NT2/D1 (cell line): ENCODE measurements at regions not wholly inside any gene's neighbourhood (a gene's known extent, or its start where the extent isn't known, plus 50 kb on each side); places are given as distances from the start of the nearest gene placed in this dataset.

Experiments used
- DNase-seq: peaks from one replicate; pipeline ENCODE4 v3.0.0-alpha.2; 2011; ENCODE audit warnings: low read depth, low spot score
- H3K27me3 ChIP-seq: 2 replicates; pipeline ENCODE4 v1.6.0; 2011; ENCODE audit warnings: mild to moderate bottlenecking; ENCODE audit not compliant: insufficient read length, insufficient read depth
- H3K36me3 ChIP-seq: 2 replicates; pipeline ENCODE4 v1.6.1; 2011; ENCODE audit warnings: mild to moderate bottlenecking, low read length, mixed read lengths; ENCODE audit not compliant: insufficient read depth, insufficient read length
- H3K4me1 ChIP-seq: 2 replicates; pipeline ENCODE4 v1.5.1; 2011; ENCODE audit not compliant: insufficient read depth, insufficient read length
- H3K4me3 ChIP-seq: 2 replicates; pipeline ENCODE4 v1.5.1; 2011; ENCODE audit warnings: low read depth; ENCODE audit not compliant: insufficient read length
- H3K9ac ChIP-seq: 2 replicates; pipeline ENCODE4 v1.6.0; 2011; ENCODE audit warnings: low read depth; ENCODE audit not compliant: insufficient read length
- H3K9me3 ChIP-seq: 2 replicates; pipeline ENCODE4 v1.5.1; 2011; ENCODE audit warnings: mild to moderate bottlenecking, low read length; ENCODE audit not compliant: insufficient read depth
- SUZ12 ChIP-seq: IDR thresholded peaks from 2 replicates; pipeline ENCODE4 v1.6.1; 2011; ENCODE audit not compliant: insufficient read length, insufficient read depth; ENCODE audit errors: extremely low read depth
- YY1 ChIP-seq: IDR thresholded peaks from 2 replicates; pipeline ENCODE4 v1.6.1; 2011; ENCODE audit not compliant: insufficient read length, insufficient read depth
- ZNF274 ChIP-seq: IDR thresholded peaks from 2 replicates; pipeline ENCODE4 v1.6.1; 2011; ENCODE audit warnings: mild to moderate bottlenecking, low read depth, low read length

- H3K4me1 ChIP-seq = peaks cover 3% of the 10 kb centered on the region
- H3K9me3 ChIP-seq = no peaks in the 10 kb centered on the region; the same call in 1 of the 2 replicates
- H3K27me3 ChIP-seq = no peaks in the 10 kb centered on the region
- H3K36me3 ChIP-seq = no peaks in the 10 kb centered on the region
- no peak for TF ChIP-seq ZNF274
- TF ChIP-seq SUZ12 = no peak
- TF ChIP-seq YY1 = no peak
- H3K9ac ChIP-seq = no peak overlapping the region
- no peak for DNase-seq
- H3K4me3 ChIP-seq = no peak overlapping the region
Observed at GRCh38 chr17:72244494-72244893, 123.7 kb downstream of the SOX9 start.

GRCh38 chr17:72244956-72245355 is 124.1 kb downstream of the SOX9 start:
- Histone ChIP-seq H3K4me1 (peaks cover 3% of the 10 kb centered on the region), H3K27me3 (no peaks in the 10 kb centered on the region)

GRCh38 chr17:72249441-72249840 is 128.6 kb downstream of the SOX9 start:
- no peak for TF ChIP-seq ZNF274
- TF ChIP-seq SUZ12 = no peak
- no peak for TF ChIP-seq YY1
- H3K27me3 ChIP-seq = no peaks in the 10 kb centered on the region
- peaks cover 3% of the 10 kb centered on the region for H3K4me1 ChIP-seq
- no peak overlapping the region for H3K4me3 ChIP-seq
- no peak for DNase-seq
- H3K9ac ChIP-seq = no peak overlapping the region
- H3K9me3 ChIP-seq = no peaks in the 10 kb centered on the region
- no peaks in the 10 kb centered on the region for H3K36me3 ChIP-seq

More at GRCh38 chr17:72244956-72245355, 124.1 kb downstream of the SOX9 start:
- Histone ChIP-seq H3K4me3 (no peak overlapping the region), H3K9me3 (no peaks in the 10 kb centered on the region; the same call in 1 of the 2 replicates), H3K36me3 (no peaks in the 10 kb centered on the region), H3K9ac (no peak overlapping the region)
- TF ChIP-seq SUZ12 (no peak), ZNF274 (no peak), YY1 (no peak)
- DNase-seq = no peak

GRCh38 chr17:72250206-72250605 is 129.4 kb downstream of the SOX9 start:
- peaks cover under 1% of the 10 kb centered on the region for H3K4me1 ChIP-seq
- no peak for DNase-seq
- H3K36me3 ChIP-seq = no peaks in the 10 kb centered on the region
- no peaks in the 10 kb centered on the region for H3K27me3 ChIP-seq
- H3K4me3 ChIP-seq = no peak overlapping the region
- H3K9me3 ChIP-seq = no peaks in the 10 kb centered on the region
- H3K9ac ChIP-seq = no peak overlapping the region
- TF ChIP-seq ZNF274 = no peak

GRCh38 chr17:72253597-72253996 is 132.8 kb downstream of the SOX9 start:
- no peaks in the 10 kb centered on the region for H3K36me3 ChIP-seq
- no peak overlapping the region for H3K4me3 ChIP-seq
- no peak overlapping the region for H3K9ac ChIP-seq
- no peak for TF ChIP-seq ZNF274
- TF ChIP-seq YY1 = no peak
- TF ChIP-seq SUZ12 = no peak
- H3K27me3 ChIP-seq = no peaks in the 10 kb centered on the region
- H3K9me3 ChIP-seq = no peaks in the 10 kb centered on the region
- H3K4me1 ChIP-seq = no peaks in the 10 kb centered on the region
- no peak for DNase-seq

- H3K4me3 ChIP-seq = no peak overlapping the region
Observed at GRCh38 chr17:72254808-72255449, 134.1 kb downstream of the SOX9 start.

GRCh38 chr17:72255481-72255880 is 134.7 kb downstream of the SOX9 start:
- no peak overlapping the region for H3K9ac ChIP-seq
- H3K4me1 ChIP-seq = no peaks in the 10 kb centered on the region
- no peaks in the 10 kb centered on the region for H3K9me3 ChIP-seq
- TF ChIP-seq YY1 = no peak
- no peak for TF ChIP-seq SUZ12
- TF ChIP-seq ZNF274 = no peak
- H3K4me3 ChIP-seq = no peak overlapping the region
- no peaks in the 10 kb centered on the region for H3K27me3 ChIP-seq
- no peaks in the 10 kb centered on the region for H3K36me3 ChIP-seq
- DNase-seq = no peak

More at GRCh38 chr17:72254808-72255449, 134.1 kb downstream of the SOX9 start:
- DNase-seq = no peak
- no peaks in the 10 kb centered on the region for H3K36me3 ChIP-seq
- H3K27me3 ChIP-seq = no peaks in the 10 kb centered on the region
- no peak overlapping the region for H3K9ac ChIP-seq
- H3K9me3 ChIP-seq = no peaks in the 10 kb centered on the region
- TF ChIP-seq ZNF274 = no peak
- TF ChIP-seq YY1 = no peak
- TF ChIP-seq SUZ12 = no peak
- H3K4me1 ChIP-seq = no peaks in the 10 kb centered on the region

- no peak for DNase-seq
- Histone ChIP-seq H3K9me3 (peaks cover 15% of the 10 kb centered on the region), H3K4me3 (no peak overlapping the region), H3K36me3 (no peaks in the 10 kb centered on the region), H3K27me3 (no peaks in the 10 kb centered on the region), H3K9ac (no peak overlapping the region), H3K4me1 (no peaks in the 10 kb centered on the region)
- TF ChIP-seq YY1 (no peak), ZNF274 (no peak), SUZ12 (no peak)
Observed at GRCh38 chr17:72258711-72259110, 137.9 kb downstream of the SOX9 start.
